Fibroblast of villous mesenchyme (primary cell): ENCODE measurements at regions not wholly inside any gene's neighbourhood (a gene's known extent, or its start where the extent isn't known, plus 50 kb on each side); places are given as distances from the start of the nearest gene placed in this dataset.
A peak's percentile ranks its signal among the peaks of the same experiment; 100 is the strongest.

Experiments used
- DNase-seq: peaks from one replicate; pipeline ENCODE4 v3.0.0-alpha.2; 2010; ENCODE audit warnings: low read depth
- H3K4me3 ChIP-seq: 2 replicates; pipeline ENCODE4 v1.5.1; 2011; ENCODE audit warnings: low read depth, mild to moderate bottlenecking, low read length
- TF ChIP-seq, protein P1 (sequence below): IDR thresholded peaks from 2 replicates; pipeline ENCODE4 v1.5.1; 2012; ENCODE audit warnings: low read depth, mild to moderate bottlenecking, low read length; ENCODE audit not compliant: insufficient read depth

DNA sequence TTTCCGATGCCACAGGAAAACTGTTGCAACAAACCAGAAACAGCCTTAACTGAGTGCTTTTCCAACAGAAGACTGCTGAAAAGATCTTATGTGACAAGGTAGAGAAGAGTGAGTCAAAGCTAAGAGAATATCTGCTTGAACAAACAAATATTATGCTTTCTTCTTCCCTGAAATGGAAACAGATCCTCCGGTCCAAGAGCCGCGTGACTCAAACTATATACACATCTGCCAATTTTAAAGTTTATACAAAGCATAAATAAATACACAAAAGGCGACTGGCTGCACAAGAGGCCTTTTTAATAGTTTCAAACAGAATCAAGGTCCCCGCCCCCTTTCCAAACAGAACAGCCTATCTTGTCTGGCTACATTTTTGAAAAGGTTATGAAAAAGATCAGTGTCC is 329.7 kb upstream of the F9 start:
- no peak overlapping the region for H3K4me3 ChIP-seq
- TF ChIP-seq, protein P1, sequence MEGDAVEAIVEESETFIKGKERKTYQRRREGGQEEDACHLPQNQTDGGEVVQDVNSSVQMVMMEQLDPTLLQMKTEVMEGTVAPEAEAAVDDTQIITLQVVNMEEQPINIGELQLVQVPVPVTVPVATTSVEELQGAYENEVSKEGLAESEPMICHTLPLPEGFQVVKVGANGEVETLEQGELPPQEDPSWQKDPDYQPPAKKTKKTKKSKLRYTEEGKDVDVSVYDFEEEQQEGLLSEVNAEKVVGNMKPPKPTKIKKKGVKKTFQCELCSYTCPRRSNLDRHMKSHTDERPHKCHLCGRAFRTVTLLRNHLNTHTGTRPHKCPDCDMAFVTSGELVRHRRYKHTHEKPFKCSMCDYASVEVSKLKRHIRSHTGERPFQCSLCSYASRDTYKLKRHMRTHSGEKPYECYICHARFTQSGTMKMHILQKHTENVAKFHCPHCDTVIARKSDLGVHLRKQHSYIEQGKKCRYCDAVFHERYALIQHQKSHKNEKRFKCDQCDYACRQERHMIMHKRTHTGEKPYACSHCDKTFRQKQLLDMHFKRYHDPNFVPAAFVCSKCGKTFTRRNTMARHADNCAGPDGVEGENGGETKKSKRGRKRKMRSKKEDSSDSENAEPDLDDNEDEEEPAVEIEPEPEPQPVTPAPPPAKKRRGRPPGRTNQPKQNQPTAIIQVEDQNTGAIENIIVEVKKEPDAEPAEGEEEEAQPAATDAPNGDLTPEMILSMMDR: no peak
- peak; percentile 19 for DNase-seq

DNA sequence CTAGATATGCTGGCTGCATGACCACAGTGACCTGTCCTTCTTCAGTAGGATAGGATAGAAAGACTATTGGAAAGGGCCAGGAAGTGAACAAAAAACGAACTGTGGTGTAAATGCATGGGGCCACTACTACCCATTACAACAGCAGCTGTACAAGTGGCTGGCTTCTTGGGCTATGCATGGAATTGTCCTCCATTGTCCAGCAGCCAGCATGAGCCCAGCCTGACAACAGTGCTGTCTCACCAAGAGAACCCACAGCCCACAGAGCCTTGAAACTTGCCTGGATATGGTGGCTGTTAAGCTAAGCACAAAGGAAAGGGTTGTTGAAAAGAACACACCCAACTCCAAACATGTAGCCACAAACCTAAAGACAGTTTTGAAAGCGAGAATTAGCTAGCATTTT is 330.2 kb upstream of the F9 start:
- DNase-seq: no peak
- TF ChIP-seq, protein P1: no peak
- no peak overlapping the region for H3K4me3 ChIP-seq

DNA sequence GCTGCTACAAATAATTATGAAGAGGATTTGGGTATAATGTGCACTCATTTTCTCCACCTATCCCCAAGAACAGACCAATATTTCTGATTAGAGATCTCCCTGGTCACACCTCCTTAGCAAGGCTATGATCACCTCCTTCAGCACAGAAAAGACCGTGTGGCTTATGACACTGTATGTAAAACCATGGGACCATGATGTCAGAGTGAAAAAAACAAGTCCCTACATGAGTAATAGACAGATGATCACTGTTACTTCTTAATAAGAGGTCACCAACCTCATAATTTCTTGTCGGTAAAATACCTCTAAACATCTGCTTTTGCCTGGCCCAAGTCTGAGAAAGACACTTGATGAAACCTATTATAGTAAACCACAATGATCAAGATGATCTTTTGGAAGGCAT is 330.6 kb upstream of the F9 start:
- no peak overlapping the region for H3K4me3 ChIP-seq
- TF ChIP-seq, protein P1: no peak
- no peak for DNase-seq

DNA sequence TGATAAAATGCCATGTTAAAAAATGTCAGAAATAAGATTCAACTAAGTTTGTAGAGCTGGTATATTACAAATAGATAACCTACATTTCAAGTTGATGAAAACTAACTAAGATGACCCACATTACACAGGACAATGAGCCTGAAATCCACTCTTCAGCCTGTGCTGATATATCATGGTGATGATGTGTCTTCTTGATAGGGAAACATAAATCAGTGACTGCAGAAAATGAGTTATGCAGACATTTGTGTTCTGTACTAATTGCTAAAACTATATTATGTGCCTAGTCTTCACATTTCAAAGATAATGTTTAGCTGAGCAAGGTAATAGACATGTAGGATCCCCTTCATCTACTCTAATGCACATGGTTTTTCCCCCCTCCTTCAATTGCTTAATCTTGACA is 331.6 kb upstream of the F9 start:
- no peak overlapping the region for H3K4me3 ChIP-seq
- no peak for DNase-seq
- TF ChIP-seq, protein P1: no peak

DNA sequence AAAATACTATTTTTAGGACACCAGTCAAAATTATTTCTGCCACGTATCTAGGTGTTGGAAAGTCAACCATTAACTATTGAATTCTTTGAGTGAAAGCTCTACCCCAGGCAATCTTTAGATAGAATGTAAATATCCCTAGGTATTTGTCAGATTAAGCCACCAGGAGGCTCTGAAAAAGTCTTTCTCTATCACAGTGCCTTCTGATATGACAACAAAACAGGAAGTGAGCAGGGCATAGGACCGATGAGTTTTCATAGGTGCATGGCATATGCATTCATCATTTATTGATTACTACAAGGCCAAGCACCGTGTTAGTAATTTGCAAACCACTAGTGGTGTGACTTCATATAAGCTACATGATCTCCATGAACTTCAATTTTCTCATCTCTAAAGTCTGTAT is 333.6 kb upstream of the F9 start:
- no peak overlapping the region for H3K4me3 ChIP-seq
- DNase-seq: no peak
- TF ChIP-seq, protein P1: no peak

DNA sequence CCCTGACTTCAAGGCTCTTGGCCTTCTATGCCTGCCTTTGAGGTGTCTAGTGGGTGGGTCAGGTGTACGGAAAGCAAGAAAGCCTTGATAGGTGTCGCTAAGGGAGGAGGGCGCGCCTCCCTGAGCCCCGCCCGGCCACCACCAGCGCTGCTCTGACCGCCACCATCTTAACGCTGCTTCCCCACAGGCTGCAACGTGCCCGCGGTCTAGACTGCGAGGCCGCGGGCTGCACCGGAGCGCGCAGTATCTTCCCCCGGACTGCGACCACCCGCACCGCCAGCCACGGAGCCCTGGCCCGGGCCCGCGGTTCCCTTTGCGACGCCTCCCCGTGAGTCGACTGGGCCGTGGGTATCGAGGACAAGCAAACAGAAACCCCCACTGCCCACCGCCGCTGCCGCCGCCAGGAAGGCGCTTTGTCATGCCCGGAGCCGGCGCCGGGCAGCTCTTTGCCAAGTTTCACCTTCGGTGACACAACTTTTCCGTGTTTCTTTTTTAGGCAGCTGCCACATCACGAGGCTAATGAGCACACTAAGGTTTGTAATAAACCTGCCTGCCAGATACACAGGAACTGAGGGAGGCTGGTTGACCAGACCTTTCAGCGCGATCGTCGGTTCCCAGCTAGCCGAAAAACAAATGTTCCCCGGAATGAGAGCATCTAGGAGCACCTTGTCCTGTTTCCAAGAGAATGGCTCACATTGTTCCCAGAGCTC is 335.8 kb upstream of the F9 start:
- peak overlapping the region; percentile 21 for H3K4me3 ChIP-seq
- DNase-seq: no peak

More for the DNA sequence above, 335.8 kb upstream of the F9 start:
- TF ChIP-seq, protein P1: no peak
